GM12878 (cell line): ENCODE measurements at regions not wholly inside any gene's neighbourhood (a gene's known extent, or its start where the extent isn't known, plus 50 kb on each side); places are given as distances from the start of the nearest gene placed in this dataset.

Source experiments
- ELK1 ChIP-seq: IDR thresholded peaks from 2 replicates; pipeline ENCODE4 v1.6.1; 2012; ENCODE audit warnings: low read depth, low read length, improper control_type of control experiment
- NR2C2 ChIP-seq: IDR thresholded peaks from 2 replicates; pipeline ENCODE4 v1.6.1; 2011; ENCODE audit warnings: borderline replicate concordance, low read depth; ENCODE audit not compliant: control insufficient read depth, insufficient read length
- POLR2AphosphoS5 ChIP-seq: IDR thresholded peaks from 2 replicates; pipeline ENCODE4 v1.6.1; 2011; ENCODE audit warnings: mild to moderate bottlenecking, low read length, inconsistent platforms
- ZNF207 ChIP-seq: fragments of 450-650 bp; IDR thresholded peaks from 2 replicates; pipeline ENCODE4 v1.6.1; 2014; ENCODE audit warnings: antibody characterized with exemption, mild to moderate bottlenecking, borderline replicate concordance
- TF ChIP-seq, protein P1 (sequence below), 3 experiments: IDR thresholded peaks in 2 of 3; conservative IDR thresholded peaks in 1 of 3; 2 replicates each; pipeline ENCODE4 v1.5.1; 2011; ENCODE audit warnings: low read depth in 3 of 3, low read length in 3 of 3, mild to moderate bottlenecking in 3 of 3, control low read depth in 2 of 3, moderate library complexity in 2 of 3, inconsistent platforms in 1 of 3, mixed read lengths in 1 of 3; ENCODE audit not compliant: control insufficient read depth in 2 of 3, insufficient read depth in 1 of 3; ENCODE audit errors: extremely low read depth in 1 of 3

GRCh38 chr7:52283335-52283734 is 752.1 kb upstream of the POM121L12 start:
- TF ChIP-seq NR2C2 (no peak), ZNF207 (no peak), POLR2AphosphoS5 (no peak), ELK1 (no peak)
- TF ChIP-seq, protein P1, sequence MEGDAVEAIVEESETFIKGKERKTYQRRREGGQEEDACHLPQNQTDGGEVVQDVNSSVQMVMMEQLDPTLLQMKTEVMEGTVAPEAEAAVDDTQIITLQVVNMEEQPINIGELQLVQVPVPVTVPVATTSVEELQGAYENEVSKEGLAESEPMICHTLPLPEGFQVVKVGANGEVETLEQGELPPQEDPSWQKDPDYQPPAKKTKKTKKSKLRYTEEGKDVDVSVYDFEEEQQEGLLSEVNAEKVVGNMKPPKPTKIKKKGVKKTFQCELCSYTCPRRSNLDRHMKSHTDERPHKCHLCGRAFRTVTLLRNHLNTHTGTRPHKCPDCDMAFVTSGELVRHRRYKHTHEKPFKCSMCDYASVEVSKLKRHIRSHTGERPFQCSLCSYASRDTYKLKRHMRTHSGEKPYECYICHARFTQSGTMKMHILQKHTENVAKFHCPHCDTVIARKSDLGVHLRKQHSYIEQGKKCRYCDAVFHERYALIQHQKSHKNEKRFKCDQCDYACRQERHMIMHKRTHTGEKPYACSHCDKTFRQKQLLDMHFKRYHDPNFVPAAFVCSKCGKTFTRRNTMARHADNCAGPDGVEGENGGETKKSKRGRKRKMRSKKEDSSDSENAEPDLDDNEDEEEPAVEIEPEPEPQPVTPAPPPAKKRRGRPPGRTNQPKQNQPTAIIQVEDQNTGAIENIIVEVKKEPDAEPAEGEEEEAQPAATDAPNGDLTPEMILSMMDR (IDR thresholded peaks at IDR 0.05 in 2 of 3, conservative IDR thresholded peaks at IDR 0.05 in 1 of 3; ENCODE audit: control insufficient read depth in 2 of 3, extremely low read depth in 1 of 3, insufficient read depth in 1 of 3, low read depth in 3 of 3, low read length in 3 of 3): no peak
